ENCODE measurements at regions not wholly inside any gene's neighbourhood (a gene's known extent, or its start where the extent isn't known, plus 50 kb on each side); places are given as distances from the start of the nearest gene placed in this dataset.

DNA sequence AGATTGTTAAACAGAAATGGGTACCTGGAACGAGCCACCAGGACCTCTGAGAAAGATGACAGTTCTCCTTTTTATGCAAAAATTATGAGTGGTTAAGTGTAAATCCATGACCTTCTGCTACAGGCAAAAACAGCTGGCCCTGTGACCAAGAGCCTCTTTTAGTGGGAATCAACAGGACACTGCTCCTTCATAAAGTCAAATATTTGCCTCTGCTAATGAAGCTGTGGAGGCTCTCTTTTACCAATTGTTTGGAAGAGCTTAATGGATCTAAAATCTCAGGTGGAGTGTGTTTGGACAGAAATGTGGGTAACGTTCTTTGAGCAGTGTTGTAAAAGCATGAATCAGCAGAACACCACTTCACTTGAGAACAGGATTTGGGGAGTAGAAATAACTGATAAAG is 117.5 kb upstream of the PCSK2 start:
- Mint-ChIP-seq H3K36me3 (ENCODE audit: low read depth) (no peaks in the 10 kb centered on the region), H3K4me1 (no peaks in the 10 kb centered on the region), H3K27me3 (no peaks in the 10 kb centered on the region), H3K4me3 (no peak overlapping the region), H3K9me3 (peaks cover 7% of the 10 kb centered on the region), H3K27ac (no peak overlapping the region)
- ATAC-seq (replicated peaks) = no peak

DNA sequence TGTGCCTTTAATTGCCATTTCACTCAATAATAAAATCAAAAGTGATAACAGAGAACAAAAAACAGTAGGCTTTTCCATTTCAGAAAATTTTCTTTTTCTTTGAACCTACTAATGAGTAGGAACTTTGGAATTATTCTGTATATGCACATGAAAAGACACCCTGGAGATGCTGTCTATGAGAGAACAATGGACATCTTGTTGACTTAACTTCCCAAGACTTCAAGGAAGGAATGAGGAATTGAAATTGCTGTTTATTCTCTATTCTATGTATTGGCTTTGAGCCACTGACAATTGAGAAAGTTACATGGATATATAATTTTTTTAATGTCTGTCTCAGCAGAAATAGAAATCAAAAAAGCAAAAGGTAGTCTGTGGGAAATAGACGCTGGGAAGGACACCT is 98.6 kb upstream of the PCSK2 start:
- no peaks in the 10 kb centered on the region for H3K27me3 Mint-ChIP-seq
- no peak overlapping the region for H3K4me3 Mint-ChIP-seq
- H3K4me1 Mint-ChIP-seq = no peaks in the 10 kb centered on the region
- no peaks in the 10 kb centered on the region for H3K36me3 Mint-ChIP-seq (ENCODE audit: low read depth)
- no peak overlapping the region for H3K27ac Mint-ChIP-seq
- peaks cover 4% of the 10 kb centered on the region for H3K9me3 Mint-ChIP-seq
- no peak for ATAC-seq (replicated peaks)

DNA sequence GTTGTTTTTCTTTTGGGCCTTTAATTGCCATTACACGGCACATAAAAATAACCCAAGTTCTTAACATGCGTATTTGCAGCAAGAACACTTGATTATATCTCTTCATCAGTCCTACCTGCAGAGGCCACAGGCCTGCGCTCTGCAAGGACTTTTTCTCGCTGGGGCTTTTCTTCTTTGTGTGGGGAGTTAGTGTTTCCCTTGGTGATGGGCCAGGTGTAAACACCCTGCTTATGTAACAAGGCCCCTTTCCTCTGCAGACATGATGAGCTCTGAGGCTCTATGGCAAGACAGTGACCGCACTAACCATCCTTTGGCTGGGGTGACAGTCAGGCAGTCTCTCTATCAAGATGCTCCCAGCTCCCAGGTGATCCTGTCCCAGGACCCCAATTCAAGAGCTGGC is 97.8 kb upstream of the PCSK2 start:
- peaks cover 4% of the 10 kb centered on the region for H3K9me3 Mint-ChIP-seq
- no peak for ATAC-seq (replicated peaks)
- no peak overlapping the region for H3K4me3 Mint-ChIP-seq
- no peaks in the 10 kb centered on the region for H3K27me3 Mint-ChIP-seq
- H3K4me1 Mint-ChIP-seq = no peaks in the 10 kb centered on the region
- H3K27ac Mint-ChIP-seq = no peak overlapping the region
- H3K36me3 Mint-ChIP-seq (ENCODE audit: low read depth) = no peaks in the 10 kb centered on the region

DNA sequence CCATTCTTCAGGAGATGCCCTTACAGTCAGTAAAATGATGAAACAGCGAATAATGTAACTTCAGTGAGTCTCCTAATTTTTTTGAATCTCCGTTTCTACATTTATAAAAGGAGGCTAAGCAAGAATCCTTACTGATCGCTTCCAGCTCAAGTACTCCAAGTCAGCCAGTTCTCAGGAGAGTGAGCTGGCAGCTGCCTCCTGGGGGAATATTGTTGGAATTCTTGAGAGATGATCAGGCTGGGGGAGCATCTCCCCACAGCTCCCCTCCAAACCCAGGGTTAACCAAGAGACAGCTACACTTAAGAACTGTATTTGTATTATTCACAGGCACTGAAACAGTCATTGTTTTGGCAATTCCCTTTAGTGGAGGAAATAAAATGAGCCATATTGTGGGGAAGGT is 89.1 kb upstream of the PCSK2 start:
- no peaks in the 10 kb centered on the region for H3K9me3 Mint-ChIP-seq
- H3K36me3 Mint-ChIP-seq (ENCODE audit: low read depth) = no peaks in the 10 kb centered on the region
- H3K27ac Mint-ChIP-seq = no peak overlapping the region
- no peaks in the 10 kb centered on the region for H3K4me1 Mint-ChIP-seq
- ATAC-seq (replicated peaks) = no peak
- H3K4me3 Mint-ChIP-seq = no peak overlapping the region
- H3K27me3 Mint-ChIP-seq = no peaks in the 10 kb centered on the region

DNA sequence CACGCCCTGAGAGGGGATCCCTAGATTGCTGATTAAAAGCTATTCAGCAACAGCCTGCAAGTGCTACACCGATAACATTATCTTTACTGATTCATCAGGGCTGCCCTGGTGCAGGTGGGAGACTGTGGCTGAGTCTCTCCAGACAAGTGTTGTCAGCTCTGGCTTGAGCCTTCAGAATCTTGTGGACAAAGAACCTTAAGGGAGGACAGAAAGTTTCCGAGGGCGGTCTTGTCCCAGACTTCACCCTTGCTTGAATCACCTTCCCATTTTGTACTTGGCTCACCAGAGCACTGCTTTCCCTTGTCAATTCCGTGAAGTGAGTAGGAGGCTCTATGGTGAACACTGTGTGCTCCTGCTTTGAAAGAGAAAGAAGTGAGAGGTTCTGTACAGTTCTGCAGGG is 88.6 kb upstream of the PCSK2 start:
- Mint-ChIP-seq H3K36me3 (ENCODE audit: low read depth) (no peaks in the 10 kb centered on the region), H3K27me3 (no peaks in the 10 kb centered on the region), H3K4me1 (no peaks in the 10 kb centered on the region), H3K4me3 (no peak overlapping the region), H3K27ac (no peak overlapping the region), H3K9me3 (no peaks in the 10 kb centered on the region)
- ATAC-seq (replicated peaks) = no peak

DNA sequence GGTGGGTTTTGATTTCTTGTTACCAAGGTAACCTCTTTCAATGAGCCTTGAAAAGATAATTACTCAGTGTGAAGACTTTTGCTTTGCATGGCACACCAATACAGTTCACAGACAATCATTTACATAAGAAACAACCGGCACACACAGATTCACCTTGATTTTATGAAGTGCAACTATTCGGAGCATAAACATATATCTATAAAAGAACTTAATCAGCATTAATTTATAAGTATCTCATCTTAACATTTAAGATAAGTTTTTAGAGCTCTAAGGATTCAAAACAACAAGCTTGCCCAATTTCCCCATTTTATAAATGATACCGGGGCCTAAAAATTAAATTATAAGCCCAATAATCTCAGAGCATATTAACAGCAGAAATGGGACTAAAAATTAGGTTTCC is 85.9 kb upstream of the PCSK2 start:
- Mint-ChIP-seq H3K9me3 (no peaks in the 10 kb centered on the region), H3K27me3 (no peaks in the 10 kb centered on the region), H3K4me3 (no peak overlapping the region), H3K27ac (no peak overlapping the region), H3K36me3 (ENCODE audit: low read depth) (no peaks in the 10 kb centered on the region), H3K4me1 (no peaks in the 10 kb centered on the region)
- ATAC-seq (replicated peaks) = no peak

DNA sequence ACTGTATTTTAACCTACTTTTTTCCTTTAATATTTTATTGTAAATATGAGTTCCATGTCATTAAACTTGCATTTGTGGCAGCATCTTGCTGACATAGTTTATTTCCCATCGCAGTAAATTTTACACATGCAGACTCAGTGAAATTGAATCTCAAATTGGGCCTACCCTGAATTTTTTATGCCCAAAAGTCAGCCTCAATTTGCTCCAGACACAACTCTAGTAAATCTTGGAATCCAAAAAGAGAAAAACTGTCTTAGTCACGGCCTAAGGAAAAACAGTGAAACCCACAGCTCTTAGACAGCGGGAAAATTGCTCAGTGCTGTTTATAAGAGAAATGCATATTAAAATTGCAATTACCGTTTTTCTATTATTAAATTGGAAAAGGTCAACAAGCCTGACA is 85.3 kb upstream of the PCSK2 start:
- Mint-ChIP-seq H3K36me3 (ENCODE audit: low read depth) (no peaks in the 10 kb centered on the region), H3K9me3 (no peaks in the 10 kb centered on the region), H3K27ac (no peak overlapping the region), H3K4me1 (no peaks in the 10 kb centered on the region), H3K4me3 (no peak overlapping the region), H3K27me3 (no peaks in the 10 kb centered on the region)
- ATAC-seq (replicated peaks) = no peak

DNA sequence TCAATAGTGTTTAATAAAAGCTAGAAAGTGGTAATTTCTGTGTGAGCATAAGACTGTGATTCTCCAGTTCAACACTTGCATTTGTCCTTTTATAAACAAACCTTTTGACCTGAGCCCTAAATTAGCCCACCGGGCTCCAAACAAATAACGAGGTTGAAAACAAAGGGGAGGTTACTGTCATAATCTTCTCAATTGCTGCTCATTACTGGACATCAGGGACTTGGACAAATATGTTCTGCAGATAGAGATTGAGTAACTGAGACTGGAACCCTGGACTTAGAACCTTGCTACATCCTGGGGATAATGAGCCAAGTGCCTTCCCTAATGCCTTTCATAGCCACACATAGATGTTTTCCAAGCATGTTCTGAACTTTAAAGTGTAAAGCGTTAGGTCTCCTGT is 84.2 kb upstream of the PCSK2 start:
- no peak overlapping the region for H3K4me3 Mint-ChIP-seq
- ATAC-seq (replicated peaks) = no peak
- H3K36me3 Mint-ChIP-seq (ENCODE audit: low read depth) = no peaks in the 10 kb centered on the region
- H3K27ac Mint-ChIP-seq = no peak overlapping the region
- no peaks in the 10 kb centered on the region for H3K4me1 Mint-ChIP-seq
- no peaks in the 10 kb centered on the region for H3K27me3 Mint-ChIP-seq
- H3K9me3 Mint-ChIP-seq = no peaks in the 10 kb centered on the region

DNA sequence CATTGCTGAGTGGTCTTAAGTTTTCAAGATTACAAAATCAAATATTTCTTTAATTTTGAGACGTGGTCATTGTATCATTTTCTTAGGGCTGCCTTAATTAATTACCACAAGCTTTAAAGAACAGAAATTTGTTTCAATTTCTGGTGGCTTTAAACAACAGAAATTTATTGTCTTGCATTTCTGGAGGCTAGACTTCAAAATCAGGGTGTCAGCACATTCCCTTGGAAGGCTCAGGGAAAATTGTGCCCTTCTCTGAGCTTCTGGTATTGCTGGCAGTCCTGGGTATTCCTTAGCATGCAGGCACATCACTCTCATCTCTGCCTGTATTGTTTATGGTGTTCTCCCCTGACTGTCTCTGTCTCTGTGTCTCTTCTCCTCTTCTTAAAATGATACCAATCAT is 76.0 kb upstream of the PCSK2 start:
- H3K4me3 Mint-ChIP-seq = no peak overlapping the region
- no peak for ATAC-seq (replicated peaks)
- no peaks in the 10 kb centered on the region for H3K36me3 Mint-ChIP-seq (ENCODE audit: low read depth)
- no peaks in the 10 kb centered on the region for H3K4me1 Mint-ChIP-seq
- no peak overlapping the region for H3K27ac Mint-ChIP-seq
- H3K27me3 Mint-ChIP-seq = no peaks in the 10 kb centered on the region
- H3K9me3 Mint-ChIP-seq = peaks cover 6% of the 10 kb centered on the region

DNA sequence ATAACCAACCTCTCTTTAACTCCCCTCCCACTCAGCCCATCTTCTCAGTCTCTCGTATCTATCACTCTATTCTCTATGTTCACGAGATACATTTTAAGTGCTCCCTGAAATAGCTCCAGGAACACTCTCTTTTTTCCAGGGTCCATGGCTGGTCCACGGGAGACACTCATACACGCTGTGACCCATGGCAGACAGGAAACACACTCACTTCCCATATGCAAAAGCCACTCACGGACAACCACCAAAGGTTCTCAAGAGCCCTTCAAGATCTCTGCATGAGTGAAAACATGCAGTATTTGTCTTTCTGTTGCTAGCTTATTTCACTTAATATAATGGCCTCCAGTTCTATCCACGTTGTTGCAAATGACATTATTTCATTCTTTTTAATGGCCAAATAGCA is 71.4 kb upstream of the PCSK2 start:
- no peaks in the 10 kb centered on the region for H3K36me3 Mint-ChIP-seq (ENCODE audit: low read depth)
- H3K27me3 Mint-ChIP-seq = no peaks in the 10 kb centered on the region
- H3K9me3 Mint-ChIP-seq = peaks cover 8% of the 10 kb centered on the region
- no peak for ATAC-seq (replicated peaks)
- H3K4me3 Mint-ChIP-seq = no peak overlapping the region
- no peaks in the 10 kb centered on the region for H3K4me1 Mint-ChIP-seq
- no peak overlapping the region for H3K27ac Mint-ChIP-seq

DNA sequence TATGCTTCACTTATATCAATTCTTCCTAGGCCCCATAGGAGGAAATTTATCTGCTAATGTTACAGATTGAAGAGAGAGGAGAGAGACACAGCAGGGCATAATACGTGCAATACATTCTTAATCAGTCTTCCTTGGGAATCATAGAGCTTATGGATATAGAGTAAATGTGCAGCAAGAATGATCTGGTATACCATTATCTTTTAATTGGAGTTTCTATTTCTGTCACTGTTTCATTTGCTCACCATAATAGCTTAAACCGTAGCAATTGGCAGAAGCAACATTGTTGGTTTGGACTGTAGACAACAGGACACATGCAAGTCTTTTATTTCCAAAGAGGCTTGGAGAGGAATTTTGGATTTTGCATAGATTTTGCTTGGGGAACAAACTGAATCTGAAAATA is 68.1 kb upstream of the PCSK2 start:
- Mint-ChIP-seq H3K9me3 (peaks cover 8% of the 10 kb centered on the region), H3K36me3 (ENCODE audit: low read depth) (no peaks in the 10 kb centered on the region), H3K4me1 (no peaks in the 10 kb centered on the region), H3K27me3 (no peaks in the 10 kb centered on the region), H3K4me3 (no peak overlapping the region), H3K27ac (no peak overlapping the region)
- no peak for ATAC-seq (replicated peaks)

DNA sequence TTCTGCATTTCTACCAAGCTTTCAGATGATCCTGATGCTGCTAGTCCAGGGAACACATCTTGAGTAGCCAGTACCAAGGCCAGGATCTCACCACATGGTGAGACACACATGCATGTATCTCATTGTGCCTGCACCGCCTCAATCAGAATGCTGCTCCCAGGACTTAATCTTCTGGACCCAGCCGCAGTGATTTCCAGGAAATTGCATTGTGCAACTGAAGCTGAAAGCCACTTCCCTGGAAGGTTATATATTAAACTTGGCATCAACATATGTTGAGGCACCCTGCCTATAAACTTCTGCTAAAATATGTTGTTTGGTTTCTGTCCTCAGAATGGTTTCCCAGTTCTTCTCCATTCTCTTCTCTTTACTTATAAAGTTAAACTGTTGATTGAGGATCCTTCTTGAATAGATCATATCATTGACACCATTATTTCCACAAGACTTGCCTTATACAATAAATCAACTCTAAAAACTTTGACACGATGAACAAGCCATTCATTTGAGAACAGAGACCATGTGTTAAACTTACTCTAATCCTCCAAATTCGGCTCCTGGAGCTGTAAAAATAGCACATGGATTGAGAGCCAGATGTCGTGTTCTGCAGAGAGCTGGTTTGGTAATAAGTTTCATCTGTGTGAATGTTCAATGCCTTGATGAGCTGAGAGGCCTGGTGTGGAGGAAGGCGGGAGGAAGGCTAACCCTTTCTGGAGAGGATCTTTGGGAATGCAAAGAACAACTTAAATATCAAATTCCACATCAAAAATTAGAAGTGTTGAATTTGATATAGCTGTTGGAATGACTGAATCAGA is 65.0 kb upstream of the PCSK2 start:
- Mint-ChIP-seq H3K4me3 (no peak overlapping the region), H3K27me3 (no peaks in the 10 kb centered on the region), H3K27ac (no peak overlapping the region), H3K9me3 (peaks cover 5% of the 10 kb centered on the region), H3K36me3 (ENCODE audit: low read depth) (no peaks in the 10 kb centered on the region), H3K4me1 (no peaks in the 10 kb centered on the region)
- ATAC-seq (replicated peaks) = no peak

DNA sequence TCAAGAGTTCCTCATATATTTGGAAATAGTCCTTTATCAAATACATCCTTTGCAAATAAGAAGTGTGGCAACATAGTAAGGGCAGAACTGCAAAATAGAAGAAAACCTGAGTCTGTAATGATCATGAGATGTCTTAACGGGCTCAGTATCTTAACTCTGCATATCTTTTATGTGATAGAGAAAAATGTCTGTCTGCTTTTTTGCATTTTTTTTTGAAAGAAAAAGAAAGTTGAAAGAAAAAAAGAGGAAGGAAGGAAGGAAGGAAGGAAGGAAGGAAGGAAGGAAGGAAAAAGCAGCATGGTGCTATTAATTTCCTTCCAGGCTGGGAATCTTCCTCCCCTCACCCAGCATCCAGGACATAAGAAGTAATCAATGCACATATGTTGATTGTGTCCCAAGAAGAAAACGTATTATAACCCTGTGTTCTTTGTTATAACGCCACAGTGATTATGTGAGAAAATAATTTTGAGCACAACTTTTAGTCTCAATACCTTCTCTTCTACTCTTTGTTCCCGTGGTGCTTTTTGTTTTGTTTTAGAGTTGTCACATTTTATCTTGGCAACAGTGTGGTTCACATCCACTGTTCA is 58.7 kb upstream of the PCSK2 start:
- Mint-ChIP-seq H3K27ac (no peak overlapping the region), H3K27me3 (no peaks in the 10 kb centered on the region), H3K9me3 (no peaks in the 10 kb centered on the region), H3K4me3 (no peak overlapping the region), H3K36me3 (ENCODE audit: low read depth) (no peaks in the 10 kb centered on the region), H3K4me1 (no peaks in the 10 kb centered on the region)
- ATAC-seq (replicated peaks) = no peak

DNA sequence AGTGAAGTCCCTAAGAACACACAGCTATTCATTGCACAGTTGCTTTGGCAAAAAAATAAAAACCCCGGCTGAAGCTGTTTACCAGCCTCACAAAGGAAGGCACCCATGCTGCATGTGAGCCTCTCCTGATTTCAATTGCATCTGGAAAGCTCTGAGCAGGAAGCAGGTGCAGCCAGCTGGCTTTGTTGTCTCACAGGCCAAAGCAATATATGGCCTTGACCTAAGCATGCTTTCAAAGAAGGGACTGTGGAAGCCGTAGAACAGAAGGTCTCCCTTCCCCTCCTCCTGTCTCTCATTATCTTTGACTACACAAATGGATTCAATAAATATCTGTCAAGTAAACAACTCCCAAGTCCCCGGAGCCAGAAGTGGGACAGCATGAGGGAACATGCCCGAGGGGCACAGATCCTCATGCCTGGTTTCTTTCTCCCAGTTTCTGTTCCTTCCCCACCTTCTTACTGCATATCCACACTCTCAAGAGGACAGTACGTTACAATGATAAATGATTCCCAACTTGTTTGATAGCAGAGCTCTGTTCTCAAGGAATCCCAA is 57.2 kb upstream of the PCSK2 start:
- Mint-ChIP-seq H3K27me3 (no peaks in the 10 kb centered on the region), H3K4me3 (no peak overlapping the region), H3K9me3 (no peaks in the 10 kb centered on the region), H3K4me1 (no peaks in the 10 kb centered on the region), H3K27ac (no peak overlapping the region), H3K36me3 (ENCODE audit: low read depth) (no peaks in the 10 kb centered on the region)
- no peak for ATAC-seq (replicated peaks)

DNA sequence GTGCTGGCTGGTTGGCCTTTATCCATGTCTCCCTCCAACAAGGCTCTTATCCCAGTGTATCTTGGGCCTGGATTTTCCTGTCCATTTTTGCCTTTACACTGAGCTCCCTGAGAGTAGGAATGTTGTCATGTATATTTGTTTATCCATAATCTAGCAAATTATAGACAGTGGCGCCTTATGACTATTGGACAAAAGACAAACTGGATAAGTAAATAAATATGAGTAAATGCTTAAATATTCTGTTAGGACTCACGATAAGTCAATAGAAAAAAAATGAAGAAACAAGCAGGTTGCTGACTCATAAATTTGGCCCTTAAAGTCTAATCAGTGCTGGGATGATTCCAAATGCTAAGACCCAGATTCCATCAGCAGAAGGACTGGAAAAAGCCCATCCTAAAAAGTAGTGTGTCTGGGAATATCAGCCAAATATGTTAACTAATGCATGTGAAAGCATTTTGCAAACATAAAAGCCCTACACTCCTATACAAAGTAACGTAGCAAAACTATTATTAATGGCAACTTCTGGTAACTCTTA is 55.0 kb upstream of the PCSK2 start:
- Mint-ChIP-seq H3K36me3 (ENCODE audit: low read depth) (no peaks in the 10 kb centered on the region), H3K4me1 (no peaks in the 10 kb centered on the region), H3K9me3 (no peaks in the 10 kb centered on the region), H3K4me3 (no peak overlapping the region), H3K27ac (no peak overlapping the region), H3K27me3 (no peaks in the 10 kb centered on the region)
- ATAC-seq (replicated peaks) = no peak

Data from activated T-helper 17 cell treated with anti-CD3 and anti-CD28 coated beads, Interleukin-2, amount 50 U/mL, for 72 hours (primary cell).